ENCODE measurements at regions not wholly inside any gene's neighbourhood (a gene's known extent, or its start where the extent isn't known, plus 50 kb on each side); places are given as distances from the start of the nearest gene placed in this dataset.

DNA sequence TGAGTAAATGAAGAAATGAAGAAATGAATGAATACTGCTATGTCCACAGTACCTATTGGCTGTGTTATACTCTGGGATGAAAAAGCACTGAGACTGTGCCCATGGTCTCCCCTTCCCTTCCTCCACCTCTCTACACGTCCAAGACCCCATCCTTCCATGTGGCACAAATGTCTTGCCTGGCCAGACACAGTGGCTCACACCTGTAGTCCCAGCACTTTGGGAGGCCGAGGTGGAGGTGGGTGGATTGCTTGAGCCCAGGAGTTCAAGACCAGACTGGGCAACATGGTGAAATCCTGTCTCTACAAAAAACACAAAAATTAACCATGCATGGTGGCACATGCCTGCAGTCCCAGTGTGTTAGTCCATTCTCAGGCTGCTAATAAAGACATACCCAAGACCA lies 200.1 kb downstream of the FAM43A start:
- ATAC-seq (no peak), DNase-seq (ENCODE audit: low spot score) (no peak)
- no peak for TF ChIP-seq EZH2 (IDR thresholded peaks at IDR 0.05; ENCODE audit: low read depth, unreplicated experiment)
- TF ChIP-seq POLR2AphosphoS5 (IDR thresholded peaks at IDR 0.05; ENCODE audit: low read depth): no peak
- TF ChIP-seq ETS1 (IDR thresholded peaks at IDR 0.05): no peak
- no peak for TF ChIP-seq STAT1 (IDR thresholded peaks at IDR 0.05; ENCODE audit: unreplicated experiment)
- TF ChIP-seq, protein P1, sequence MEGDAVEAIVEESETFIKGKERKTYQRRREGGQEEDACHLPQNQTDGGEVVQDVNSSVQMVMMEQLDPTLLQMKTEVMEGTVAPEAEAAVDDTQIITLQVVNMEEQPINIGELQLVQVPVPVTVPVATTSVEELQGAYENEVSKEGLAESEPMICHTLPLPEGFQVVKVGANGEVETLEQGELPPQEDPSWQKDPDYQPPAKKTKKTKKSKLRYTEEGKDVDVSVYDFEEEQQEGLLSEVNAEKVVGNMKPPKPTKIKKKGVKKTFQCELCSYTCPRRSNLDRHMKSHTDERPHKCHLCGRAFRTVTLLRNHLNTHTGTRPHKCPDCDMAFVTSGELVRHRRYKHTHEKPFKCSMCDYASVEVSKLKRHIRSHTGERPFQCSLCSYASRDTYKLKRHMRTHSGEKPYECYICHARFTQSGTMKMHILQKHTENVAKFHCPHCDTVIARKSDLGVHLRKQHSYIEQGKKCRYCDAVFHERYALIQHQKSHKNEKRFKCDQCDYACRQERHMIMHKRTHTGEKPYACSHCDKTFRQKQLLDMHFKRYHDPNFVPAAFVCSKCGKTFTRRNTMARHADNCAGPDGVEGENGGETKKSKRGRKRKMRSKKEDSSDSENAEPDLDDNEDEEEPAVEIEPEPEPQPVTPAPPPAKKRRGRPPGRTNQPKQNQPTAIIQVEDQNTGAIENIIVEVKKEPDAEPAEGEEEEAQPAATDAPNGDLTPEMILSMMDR (conservative IDR thresholded peaks at IDR 0.05; ENCODE audit: low read depth in 2 of 2): no peak
- no peak for TF ChIP-seq EZH2phosphoT487 (IDR thresholded peaks at IDR 0.05; ENCODE audit: unreplicated experiment)
- no peak for TF ChIP-seq NANOG (IDR thresholded peaks at IDR 0.05; ENCODE audit: borderline replicate concordance)
- TF ChIP-seq ZNF462 (CRISPR knock-in tag; IDR thresholded peaks at IDR 0.05): no peak
- no peak for TF ChIP-seq ZNF331 (CRISPR knock-in tag; IDR thresholded peaks at IDR 0.05; ENCODE audit: low read depth)
- no peak for TF ChIP-seq CREB1 (CRISPR knock-in tag; IDR thresholded peaks at IDR 0.05; ENCODE audit: low read depth)
- no peak for TF ChIP-seq JUNB (IDR thresholded peaks at IDR 0.05; ENCODE audit: unreplicated experiment)
- TF ChIP-seq, protein P2, sequence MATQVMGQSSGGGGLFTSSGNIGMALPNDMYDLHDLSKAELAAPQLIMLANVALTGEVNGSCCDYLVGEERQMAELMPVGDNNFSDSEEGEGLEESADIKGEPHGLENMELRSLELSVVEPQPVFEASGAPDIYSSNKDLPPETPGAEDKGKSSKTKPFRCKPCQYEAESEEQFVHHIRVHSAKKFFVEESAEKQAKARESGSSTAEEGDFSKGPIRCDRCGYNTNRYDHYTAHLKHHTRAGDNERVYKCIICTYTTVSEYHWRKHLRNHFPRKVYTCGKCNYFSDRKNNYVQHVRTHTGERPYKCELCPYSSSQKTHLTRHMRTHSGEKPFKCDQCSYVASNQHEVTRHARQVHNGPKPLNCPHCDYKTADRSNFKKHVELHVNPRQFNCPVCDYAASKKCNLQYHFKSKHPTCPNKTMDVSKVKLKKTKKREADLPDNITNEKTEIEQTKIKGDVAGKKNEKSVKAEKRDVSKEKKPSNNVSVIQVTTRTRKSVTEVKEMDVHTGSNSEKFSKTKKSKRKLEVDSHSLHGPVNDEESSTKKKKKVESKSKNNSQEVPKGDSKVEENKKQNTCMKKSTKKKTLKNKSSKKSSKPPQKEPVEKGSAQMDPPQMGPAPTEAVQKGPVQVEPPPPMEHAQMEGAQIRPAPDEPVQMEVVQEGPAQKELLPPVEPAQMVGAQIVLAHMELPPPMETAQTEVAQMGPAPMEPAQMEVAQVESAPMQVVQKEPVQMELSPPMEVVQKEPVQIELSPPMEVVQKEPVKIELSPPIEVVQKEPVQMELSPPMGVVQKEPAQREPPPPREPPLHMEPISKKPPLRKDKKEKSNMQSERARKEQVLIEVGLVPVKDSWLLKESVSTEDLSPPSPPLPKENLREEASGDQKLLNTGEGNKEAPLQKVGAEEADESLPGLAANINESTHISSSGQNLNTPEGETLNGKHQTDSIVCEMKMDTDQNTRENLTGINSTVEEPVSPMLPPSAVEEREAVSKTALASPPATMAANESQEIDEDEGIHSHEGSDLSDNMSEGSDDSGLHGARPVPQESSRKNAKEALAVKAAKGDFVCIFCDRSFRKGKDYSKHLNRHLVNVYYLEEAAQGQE (IDR thresholded peaks at IDR 0.05; ENCODE audit: unreplicated experiment): no peak
- TF ChIP-seq ZNF114 (CRISPR knock-in tag; IDR thresholded peaks at IDR 0.05): no peak
- Histone ChIP-seq H3K4me2 (no peak overlapping the region), H4K20me1 (replicated peaks; ENCODE audit: insufficient read depth) (no peaks in the 10 kb centered on the region), H3K27me3 (ENCODE audit: insufficient read depth) (no peaks in the 10 kb centered on the region), H3K4me3 (no peak overlapping the region), H3K27ac (ENCODE audit: low read depth) (no peak overlapping the region), H3K4me1 (ENCODE audit: insufficient read depth) (no peaks in the 10 kb centered on the region; the same call in 1 of the 2 replicates), H3K79me2 (replicated peaks; ENCODE audit: insufficient read depth) (no peaks in the 10 kb centered on the region), H2AFZ (no peak overlapping the region), H3F3A (replicated peaks; ENCODE audit: low read depth) (no peaks in the 10 kb centered on the region), H3K9me2 (ENCODE audit: insufficient read depth) (peaks cover 2% of the 10 kb centered on the region; the same call in 1 of the 2 replicates), H3K36me3 (ENCODE audit: insufficient read depth) (no peaks in the 10 kb centered on the region)
- Mint-ChIP-seq H3K27ac (no peak overlapping the region), H3K4me1 (no peaks in the 10 kb centered on the region), H3K4me3 (no peak overlapping the region), H3K36me3 (ENCODE audit: low read depth) (no peaks in the 10 kb centered on the region), H3K27me3 (ENCODE audit: insufficient read depth, low read depth, poor library complexity) (peaks cover 4% of the 10 kb centered on the region), H3K9me3 (peaks cover 9% of the 10 kb centered on the region; the same call in 2 of the 3 replicates)

Data from GM23338 (cell line).